GM21825 (cell line): ENCODE measurements at regions not wholly inside any gene's neighbourhood (a gene's known extent, or its start where the extent isn't known, plus 50 kb on each side); places are given as distances from the start of the nearest gene placed in this dataset.

Experiments
- ATAC-seq: cut with Tn5 transposase; IDR thresholded peaks from one replicate; pipeline ENCODE4 v1.9.1; 2021; ENCODE audit warnings: mild to moderate bottlenecking, moderate library complexity; ENCODE audit not compliant: unreplicated experiment

DNA sequence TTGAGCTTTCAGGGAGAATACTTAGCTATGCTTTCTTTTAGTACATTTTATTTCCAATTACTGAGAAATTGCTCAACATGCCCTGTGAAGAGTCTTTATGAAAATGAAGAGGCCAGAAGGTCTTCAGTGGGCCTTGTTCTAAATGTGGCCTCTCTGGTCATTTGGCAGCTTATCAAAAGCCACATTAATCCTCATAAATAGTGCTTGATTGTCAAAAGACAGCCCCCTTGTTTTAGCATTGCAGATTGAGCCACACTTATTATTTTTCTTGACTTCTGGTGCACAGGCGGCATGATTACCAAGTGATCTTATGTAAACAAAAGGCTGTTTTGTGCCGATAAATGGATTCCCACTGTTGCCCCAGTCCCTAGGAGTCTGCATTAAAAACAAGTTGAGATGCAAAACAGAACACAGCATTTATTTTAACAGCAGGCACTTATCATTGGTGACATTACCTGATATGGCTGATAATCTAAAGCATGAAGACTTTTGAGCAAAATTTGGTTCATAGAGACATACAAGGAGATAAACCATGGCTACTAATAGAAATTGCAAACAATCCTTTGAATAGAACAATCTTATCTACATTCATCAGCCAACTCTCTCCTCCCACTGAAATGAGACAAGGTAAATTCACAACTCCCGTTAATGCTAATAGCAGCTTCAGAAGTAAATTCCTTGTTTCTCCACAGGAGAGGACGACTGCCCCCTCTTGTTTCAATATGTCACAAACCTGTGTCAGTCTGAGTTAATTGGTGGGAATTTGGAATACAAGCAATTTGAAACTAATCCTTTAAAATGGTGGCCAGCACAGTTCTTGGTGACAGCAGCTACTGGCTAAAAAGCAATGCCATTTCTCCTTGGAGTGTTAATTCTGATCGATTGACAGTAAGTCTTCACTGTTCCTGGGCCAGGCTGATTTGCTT lies 194.3 kb downstream of the NSUN3 start:
- ATAC-seq, result no peak

- no peak for ATAC-seq
Measured at GRCh38 chr3:94258851-94259250, 196.0 kb downstream of the NSUN3 start.

- no peak for ATAC-seq
Measured at GRCh38 chr3:94259291-94259690, 196.4 kb downstream of the NSUN3 start.

DNA sequence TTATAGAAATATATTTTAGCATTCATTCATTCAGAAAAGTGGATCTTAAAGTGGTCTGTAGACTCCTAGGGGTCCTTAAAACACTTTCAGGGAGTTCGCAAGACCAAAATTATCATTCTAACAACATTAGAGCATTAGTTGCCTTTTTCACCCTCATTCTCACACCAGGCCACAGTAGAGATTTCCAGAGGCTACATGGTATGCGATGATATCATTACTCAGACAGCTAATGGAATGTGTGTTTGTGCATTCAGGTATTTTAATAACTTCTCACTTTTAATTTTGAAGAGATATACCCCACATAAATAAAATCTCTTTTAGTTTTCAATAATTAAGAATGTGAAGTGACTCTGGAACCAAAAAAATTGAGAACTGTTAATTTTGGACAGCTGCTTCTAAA lies 206.9 kb downstream of the NSUN3 start:
- ATAC-seq, result no peak

DNA sequence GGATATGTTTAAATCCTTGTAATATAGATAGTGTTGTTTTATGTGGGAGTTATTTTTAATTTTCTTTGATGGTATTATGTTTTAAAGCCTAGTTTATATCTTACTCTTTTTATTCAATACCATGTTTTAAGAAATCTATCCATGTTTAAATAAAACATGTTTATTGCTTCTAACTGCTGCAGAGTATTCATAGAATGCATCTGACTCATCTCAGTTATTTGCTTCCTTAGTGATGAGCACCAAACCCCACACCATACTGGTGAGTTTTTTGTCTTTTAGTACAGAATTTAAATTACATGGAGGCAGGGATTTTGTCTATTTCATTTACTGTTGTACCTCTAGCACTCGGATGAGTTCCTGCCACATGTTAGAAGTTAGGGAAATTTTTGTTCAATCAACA lies 209.2 kb downstream of the NSUN3 start:
- no peak for ATAC-seq

DNA sequence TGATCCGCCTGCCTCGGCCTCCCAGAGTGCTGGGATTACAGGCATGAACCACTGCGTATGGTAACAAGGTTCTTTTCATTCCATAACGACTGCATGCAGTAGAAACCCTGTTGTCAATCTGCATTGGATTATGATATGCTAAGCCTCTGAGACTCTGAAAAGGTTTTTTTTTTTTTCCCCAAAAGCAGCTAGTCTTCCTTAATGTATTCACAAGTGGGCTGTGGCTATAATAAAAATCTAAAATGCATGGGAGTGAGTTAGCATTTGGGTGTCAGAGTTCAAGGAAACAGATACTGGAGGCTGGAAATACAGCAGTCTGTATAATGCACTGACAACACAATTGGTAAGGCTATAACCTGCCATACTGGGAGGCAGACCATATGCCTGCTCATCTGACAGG lies 218.1 kb downstream of the NSUN3 start:
- ATAC-seq, result no peak

- ATAC-seq, result no peak
Measured at GRCh38 chr3:94285872-94286271, 223.0 kb downstream of the NSUN3 start.

DNA sequence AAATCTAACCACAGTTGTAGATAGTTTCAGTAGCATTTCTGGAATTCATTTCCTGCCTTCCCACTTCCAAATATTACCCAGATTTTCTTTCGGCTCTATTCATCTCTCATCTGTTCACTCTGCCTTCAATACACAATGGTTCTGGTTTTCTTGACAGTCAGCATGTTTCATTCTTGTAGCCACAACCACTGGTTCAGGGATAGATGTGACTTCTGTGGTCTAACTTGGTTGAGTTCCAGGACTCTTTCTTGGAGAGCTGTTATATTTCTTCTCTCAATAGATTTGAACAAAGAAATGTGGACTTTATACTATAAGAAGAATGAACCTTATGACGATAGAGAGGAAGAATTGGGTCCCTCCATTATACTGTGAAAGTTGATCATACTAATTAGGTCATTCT lies 228.8 kb downstream of the NSUN3 start:
- no peak for ATAC-seq

GRCh38 chr3:94292151-94292550 lies 229.3 kb downstream of the NSUN3 start:
- ATAC-seq, result no peak

- ATAC-seq, result no peak
Measured at GRCh38 chr3:94293793-94294195, 230.9 kb downstream of the NSUN3 start.

- ATAC-seq, result no peak
Measured at GRCh38 chr3:94294806-94295205, 231.9 kb downstream of the NSUN3 start.

DNA sequence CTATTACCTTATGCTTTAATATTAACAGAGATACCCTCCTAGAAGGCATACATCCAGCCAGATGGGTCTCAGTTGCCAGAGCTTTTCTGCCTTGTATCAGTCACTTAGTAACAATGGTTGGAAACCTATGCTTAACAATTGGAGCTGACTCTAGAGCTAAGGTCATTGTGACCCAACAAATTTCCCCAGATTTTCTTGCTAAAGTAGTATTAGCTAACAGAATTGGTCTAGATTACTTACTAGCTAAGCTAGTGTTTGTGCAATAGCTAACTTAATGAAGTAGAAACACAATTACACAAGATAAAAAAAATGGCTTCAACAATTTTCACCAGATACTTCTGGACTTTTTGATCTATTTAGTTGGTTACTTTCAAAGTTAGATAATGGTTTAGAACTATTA lies 236.9 kb downstream of the NSUN3 start:
- ATAC-seq, result no peak

DNA sequence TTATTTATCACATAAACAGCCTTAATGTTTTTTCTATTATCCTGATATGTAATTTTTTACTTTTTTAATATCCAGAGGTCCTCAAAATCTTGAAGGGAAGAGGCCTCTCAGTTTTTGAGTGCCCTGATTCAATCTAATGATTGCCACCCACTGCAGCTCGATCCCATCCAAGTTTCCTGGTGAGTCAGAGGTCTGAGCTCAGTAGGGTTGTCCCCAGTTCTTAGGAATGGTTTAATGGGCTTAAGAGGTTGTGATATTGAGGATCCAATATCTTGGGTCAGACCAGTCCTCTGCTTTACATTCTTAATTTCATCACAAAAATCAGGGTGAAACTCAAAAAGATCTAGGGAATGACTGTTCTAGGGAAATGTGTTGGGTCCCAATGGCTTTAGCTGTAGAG lies 238.5 kb downstream of the NSUN3 start:
- ATAC-seq, result no peak

GRCh38 chr3:94303266-94303665 lies 240.4 kb downstream of the NSUN3 start:
- ATAC-seq, result no peak

DNA sequence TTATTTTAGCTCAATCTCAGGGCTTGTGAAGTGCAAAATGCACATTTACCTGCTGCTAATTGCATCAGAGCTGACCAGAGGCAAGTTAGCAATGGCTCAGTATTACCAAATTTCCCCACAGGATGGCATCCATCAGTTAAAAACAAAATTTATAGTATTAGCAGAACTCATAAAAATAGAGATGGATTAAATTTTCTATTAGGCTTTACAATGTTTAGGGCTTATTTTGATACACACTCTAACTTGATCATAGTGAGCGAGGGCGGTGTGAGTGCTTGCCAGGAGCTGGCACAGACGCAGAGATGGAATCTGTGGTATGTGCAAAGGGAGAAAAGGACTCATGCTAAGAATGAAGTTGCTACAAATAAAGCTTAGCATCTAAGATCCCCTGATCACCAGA lies 241.0 kb downstream of the NSUN3 start:
- ATAC-seq, result no peak

GRCh38 chr3:94304954-94305353 lies 242.1 kb downstream of the NSUN3 start:
- ATAC-seq, result no peak

DNA sequence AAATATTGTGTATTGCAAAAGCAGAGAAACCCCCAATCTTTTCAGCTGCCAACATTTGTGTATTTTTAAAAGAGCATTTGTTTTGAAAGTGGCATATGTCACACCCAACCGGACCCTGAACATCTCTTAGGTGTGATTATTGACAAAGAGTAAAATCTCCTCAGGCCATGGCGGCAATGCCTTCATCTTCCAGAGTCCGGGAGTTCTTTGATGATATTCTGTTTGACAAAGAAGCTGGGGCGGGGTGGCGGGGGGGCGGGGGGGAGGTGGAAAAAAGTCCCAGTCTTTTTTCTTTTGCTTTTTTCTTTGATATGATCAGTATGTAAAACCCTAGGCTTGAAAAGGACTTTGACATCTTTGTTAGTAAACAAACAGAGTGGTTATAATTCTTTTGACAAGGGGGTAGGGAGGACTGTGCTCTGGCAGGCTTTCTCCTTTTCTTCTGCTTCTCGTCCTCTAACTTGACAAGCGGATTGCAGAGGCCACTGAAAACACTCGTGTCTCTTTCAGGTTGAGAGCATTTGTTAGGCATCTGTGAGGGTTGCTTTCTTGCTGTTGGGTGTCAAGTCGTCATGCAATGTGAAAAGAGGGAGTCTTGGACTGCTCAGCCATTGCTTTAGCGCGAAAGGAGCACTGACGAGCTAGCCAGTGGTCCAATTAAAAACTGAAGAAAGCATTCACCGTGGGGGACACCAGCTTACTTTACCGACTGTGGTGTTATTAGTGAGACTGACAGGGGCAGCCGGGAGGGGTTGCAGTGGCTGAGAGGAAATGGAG lies 243.2 kb downstream of the NSUN3 start:
- ATAC-seq, result no peak

- no peak for ATAC-seq
Measured at GRCh38 chr3:94307588-94307987, 244.7 kb downstream of the NSUN3 start.

DNA sequence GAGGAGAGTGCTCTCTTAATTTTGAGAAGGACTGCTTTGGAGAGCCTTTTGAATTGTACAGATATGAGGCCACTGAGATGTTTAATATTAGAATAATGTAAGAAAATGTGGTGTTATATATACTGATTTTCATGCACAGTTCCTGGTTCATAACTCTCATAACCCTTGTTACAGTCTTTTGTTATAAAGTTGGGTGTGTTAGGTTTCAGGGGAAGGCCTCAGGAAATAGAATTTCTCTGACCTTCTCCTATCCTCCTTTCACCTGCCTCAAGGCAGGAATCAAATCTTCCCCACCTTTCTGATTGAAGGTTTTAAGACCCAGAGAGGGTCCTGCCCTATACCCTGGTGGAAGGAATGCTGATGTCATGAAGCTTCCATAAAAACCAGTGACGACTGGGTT lies 245.9 kb downstream of the NSUN3 start:
- ATAC-seq, result no peak

GRCh38 chr3:94310341-94311135 lies 247.7 kb downstream of the NSUN3 start:
- no peak for ATAC-seq

- ATAC-seq, result no peak
Measured at GRCh38 chr3:94311651-94312050, 248.8 kb downstream of the NSUN3 start.
